Brain microvascular endothelial cell (primary cell): ENCODE measurements at regions not wholly inside any gene's neighbourhood (a gene's known extent, or its start where the extent isn't known, plus 50 kb on each side); places are given as distances from the start of the nearest gene placed in this dataset.

Source experiments
- DNase-seq: peaks from one replicate; pipeline ENCODE4 v3.0.0-alpha.2; 2020
- H3K27ac ChIP-seq: fragments of 250-450 bp; sonication (Bioruptor Pico); 2 replicates; pipeline ENCODE4 v1.5.1; 2020; ENCODE audit warnings: mild to moderate bottlenecking, moderate library complexity
- H3K27me3 ChIP-seq: fragments of 250-450 bp; sonication (Bioruptor Pico); replicated peaks from 2 replicates; pipeline ENCODE4 v1.5.1; 2020; ENCODE audit warnings: mild to moderate bottlenecking
- H3K36me3 ChIP-seq: fragments of 250-450 bp; sonication (Bioruptor Pico); replicated peaks from 2 replicates; pipeline ENCODE4 v1.5.1; 2020; ENCODE audit warnings: mild to moderate bottlenecking
- H3K4me3 ChIP-seq: 2 replicates; pipeline ENCODE4 v1.5.1; 2011; ENCODE audit warnings: low read depth, mild to moderate bottlenecking, control low read depth, low read length, moderate library complexity
- CTCF ChIP-seq: IDR thresholded peaks from 2 replicates; pipeline ENCODE4 v1.5.1; 2011; ENCODE audit warnings: low read depth, mild to moderate bottlenecking, moderate library complexity, low read length, control low read depth, inconsistent platforms; ENCODE audit errors: missing control alignments
- in situ Hi-C: cut with HindIII; loops from 2 replicates; pipeline ENCODE4 v1.10.0; 2017; ENCODE audit warnings: low sequenced_read_pairs, low pct_ligation_motif_present

- TF ChIP-seq CTCF: no peak
- no peak overlapping the region for H3K4me3 ChIP-seq
- no peak overlapping the region for H3K27ac ChIP-seq
- no peaks in the 10 kb centered on the region for H3K36me3 ChIP-seq
- DNase-seq: no peak
- in situ Hi-C loops: no loop called here
- H3K27me3 ChIP-seq: no peaks in the 10 kb centered on the region
Observed at GRCh38 chr19:30173593-30174356, 198.4 kb upstream of the ZNF536 start.

- DNase-seq: no peak
- H3K36me3 ChIP-seq: no peaks in the 10 kb centered on the region
- in situ Hi-C loops: no loop called here
- H3K27ac ChIP-seq: no peak overlapping the region
- H3K27me3 ChIP-seq: no peaks in the 10 kb centered on the region
- no peak for TF ChIP-seq CTCF
- no peak overlapping the region for H3K4me3 ChIP-seq
Observed at GRCh38 chr19:30174357-30174645, 197.9 kb upstream of the ZNF536 start.

GRCh38 chr19:30174791-30175190 lies 197.4 kb upstream of the ZNF536 start:
- DNase-seq: no peak
- no peaks in the 10 kb centered on the region for H3K27me3 ChIP-seq
- TF ChIP-seq CTCF: no peak
- H3K4me3 ChIP-seq: no peak overlapping the region
- H3K27ac ChIP-seq: no peak overlapping the region
- H3K36me3 ChIP-seq: no peaks in the 10 kb centered on the region
- in situ Hi-C loops: no loop called here

- no peak overlapping the region for H3K27ac ChIP-seq
- no peak for DNase-seq
- H3K27me3 ChIP-seq: no peaks in the 10 kb centered on the region
- TF ChIP-seq CTCF: no peak
- H3K4me3 ChIP-seq: no peak overlapping the region
- no peaks in the 10 kb centered on the region for H3K36me3 ChIP-seq
- in situ Hi-C loops: no loop called here
Observed at GRCh38 chr19:30175987-30176386, 196.2 kb upstream of the ZNF536 start.

- TF ChIP-seq CTCF: no peak
- Histone ChIP-seq H3K27me3 (no peaks in the 10 kb centered on the region), H3K27ac (no peak overlapping the region), H3K36me3 (no peaks in the 10 kb centered on the region), H3K4me3 (no peak overlapping the region)
- in situ Hi-C loops: no loop called here
- DNase-seq: no peak
Observed at GRCh38 chr19:30178721-30179402, 193.3 kb upstream of the ZNF536 start.
